ENCODE measurements at regions not wholly inside any gene's neighbourhood (a gene's known extent, or its start where the extent isn't known, plus 50 kb on each side); places are given as distances from the start of the nearest gene placed in this dataset.

- 59 to 65% methylated on average over 1 of the region's 1 CpG for WGBS, 2 donors (ENCODE audit: low coverage in 1 of 2)
- Histone ChIP-seq H3K36me3 (no peaks in the 10 kb centered on the region), H3K4me1 (no peaks in the 10 kb centered on the region), H3K9me3 (no peaks in the 10 kb centered on the region), H3K4me3 (no peak overlapping the region), H3K27me3 (no peaks in the 10 kb centered on the region), H3K27ac (no peak overlapping the region)
- TF ChIP-seq POLR2AphosphoS5 (IDR thresholded peaks at IDR 0.05) (no peak), POLR2A (IDR thresholded peaks at IDR 0.05) (no peak), EP300 (IDR thresholded peaks at IDR 0.05; ENCODE audit: low read depth) (no peak), CTCF (IDR thresholded peaks at IDR 0.05) (no peak)
- no peak for DNase-seq
- in situ Hi-C loops (cut with MboI; ENCODE audit: low pct_ligation_motif_present in 1 of 4, low pct_unique_long_range_greater_than_20kb in 1 of 4, low sequenced_read_pairs in 3 of 4) (no loop called here), intact Hi-C loops (cut with DNase I; ENCODE audit: low total_unique reads) (no loop called here)
Measured at GRCh38 chr4:161186012-161186411, 977.8 kb downstream of the FSTL5 start.

GRCh38 chr4:161183729-161184128 is 980.1 kb downstream of the FSTL5 start:
- no peak for DNase-seq
- WGBS, 2 donors (ENCODE audit: low coverage in 1 of 2): 52 to 54% methylated on average over 3 of the region's 3 CpGs
- Histone ChIP-seq H3K4me3 (no peak overlapping the region), H3K9me3 (no peaks in the 10 kb centered on the region), H3K27ac (no peak overlapping the region), H3K4me1 (no peaks in the 10 kb centered on the region), H3K27me3 (no peaks in the 10 kb centered on the region), H3K36me3 (no peaks in the 10 kb centered on the region)
- intact Hi-C loops (cut with DNase I; ENCODE audit: low total_unique reads): no loop called here
- in situ Hi-C loops (cut with MboI; ENCODE audit: low pct_ligation_motif_present in 1 of 4, low pct_unique_long_range_greater_than_20kb in 1 of 4, low sequenced_read_pairs in 3 of 4): no loop called here
- no peak for TF ChIP-seq POLR2A (IDR thresholded peaks at IDR 0.05)
- TF ChIP-seq POLR2AphosphoS5 (IDR thresholded peaks at IDR 0.05): no peak
- TF ChIP-seq EP300 (IDR thresholded peaks at IDR 0.05; ENCODE audit: low read depth): no peak
- TF ChIP-seq CTCF (IDR thresholded peaks at IDR 0.05): no peak

GRCh38 chr4:161182913-161183312 is 980.9 kb downstream of the FSTL5 start:
- intact Hi-C loops (cut with DNase I; ENCODE audit: low total_unique reads) (no loop called here), in situ Hi-C loops (cut with MboI; ENCODE audit: low pct_ligation_motif_present in 1 of 4, low pct_unique_long_range_greater_than_20kb in 1 of 4, low sequenced_read_pairs in 3 of 4) (no loop called here)

GRCh38 chr4:161178310-161178709 is 985.5 kb downstream of the FSTL5 start:
- H3K27me3 ChIP-seq: no peaks in the 10 kb centered on the region
- no peak overlapping the region for H3K27ac ChIP-seq
- H3K4me3 ChIP-seq: no peak overlapping the region
- 67 to 74% methylated on average over 5 of the region's 5 CpGs for WGBS, 2 donors (ENCODE audit: low coverage in 1 of 2)
- intact Hi-C loops (cut with DNase I; ENCODE audit: low total_unique reads): no loop called here
- H3K36me3 ChIP-seq: no peaks in the 10 kb centered on the region
- no peak for DNase-seq
- no peaks in the 10 kb centered on the region for H3K4me1 ChIP-seq
- in situ Hi-C loops (cut with MboI; ENCODE audit: low pct_ligation_motif_present in 1 of 4, low pct_unique_long_range_greater_than_20kb in 1 of 4, low sequenced_read_pairs in 3 of 4): no loop called here
- no peak for TF ChIP-seq EP300 (IDR thresholded peaks at IDR 0.05; ENCODE audit: low read depth)
- H3K9me3 ChIP-seq: no peaks in the 10 kb centered on the region

More at GRCh38 chr4:161182913-161183312, 980.9 kb downstream of the FSTL5 start:
- Histone ChIP-seq H3K27me3 (no peaks in the 10 kb centered on the region), H3K27ac (no peak overlapping the region), H3K9me3 (no peaks in the 10 kb centered on the region), H3K4me1 (no peaks in the 10 kb centered on the region), H3K36me3 (no peaks in the 10 kb centered on the region), H3K4me3 (no peak overlapping the region)
- DNase-seq: no peak
- WGBS, 2 donors (ENCODE audit: low coverage in 1 of 2): 85 to 87% methylated on average over 3 of the region's 3 CpGs
- TF ChIP-seq EP300 (IDR thresholded peaks at IDR 0.05; ENCODE audit: low read depth): no peak
- TF ChIP-seq POLR2A (IDR thresholded peaks at IDR 0.05): no peak
- TF ChIP-seq POLR2AphosphoS5 (IDR thresholded peaks at IDR 0.05): no peak
- no peak for TF ChIP-seq CTCF (IDR thresholded peaks at IDR 0.05)

GRCh38 chr4:161172396-161173026 is 991.3 kb downstream of the FSTL5 start:
- Histone ChIP-seq H3K4me1 (no peaks in the 10 kb centered on the region), H3K27ac (no peak overlapping the region), H3K27me3 (no peaks in the 10 kb centered on the region), H3K36me3 (no peaks in the 10 kb centered on the region), H3K9me3 (no peaks in the 10 kb centered on the region), H3K4me3 (no peak overlapping the region)
- intact Hi-C loops (cut with DNase I; ENCODE audit: low total_unique reads) (no loop called here), in situ Hi-C loops (cut with MboI; ENCODE audit: low pct_ligation_motif_present in 1 of 4, low pct_unique_long_range_greater_than_20kb in 1 of 4, low sequenced_read_pairs in 3 of 4) (no loop called here)
- DNase-seq: no peak
- TF ChIP-seq EP300 (IDR thresholded peaks at IDR 0.05; ENCODE audit: low read depth) (no peak), CTCF (IDR thresholded peaks at IDR 0.05) (no peak), POLR2AphosphoS5 (IDR thresholded peaks at IDR 0.05) (no peak), POLR2A (IDR thresholded peaks at IDR 0.05) (no peak)
- 80 to 90% methylated on average over 1 of the region's 1 CpG for WGBS, 2 donors (ENCODE audit: low coverage in 1 of 2)
